ENCODE measurements at regions not wholly inside any gene's neighbourhood (a gene's known extent, or its start where the extent isn't known, plus 50 kb on each side); places are given as distances from the start of the nearest gene placed in this dataset.
"Not testable (repeated sequence)": the region's sequence is repeated elsewhere in the genome, so short reads cannot be mapped to it uniquely, and the experiment has no call there.

GRCh38 chrX:8018934-8019333 is 91.7 kb upstream of the PNPLA4 start:
- DNase-seq: no peak

DNA sequence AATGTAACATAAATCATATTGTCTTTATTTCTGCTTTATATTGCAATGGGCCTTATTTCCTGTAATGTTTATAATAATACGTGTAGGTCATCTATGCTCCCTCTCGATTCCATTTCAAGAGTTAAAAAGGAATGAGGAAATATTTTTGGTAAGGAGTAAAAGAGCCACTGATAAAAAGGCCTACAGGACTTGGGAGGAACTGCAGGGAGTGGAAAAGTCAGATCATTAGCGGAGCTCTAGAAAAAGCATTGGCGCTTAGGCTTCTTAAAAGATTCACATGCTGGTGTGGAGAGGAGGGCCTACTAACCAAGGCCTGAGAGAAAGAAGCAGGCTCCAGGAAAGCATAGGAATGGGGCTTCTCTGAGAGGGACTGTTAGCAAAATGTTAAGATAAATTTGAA is 82.9 kb upstream of the PNPLA4 start:
- no peak for DNase-seq

GRCh38 chrX:8005678-8006347 is 78.6 kb upstream of the PNPLA4 start:
- no peak for DNase-seq

- no peak for DNase-seq
These were observed 76.1 kb upstream of the PNPLA4 start for GRCh38 chrX:8003147-8003883.

GRCh38 chrX:7996851-7997250 is 69.6 kb upstream of the PNPLA4 start:
- DNase-seq: no peak

DNA sequence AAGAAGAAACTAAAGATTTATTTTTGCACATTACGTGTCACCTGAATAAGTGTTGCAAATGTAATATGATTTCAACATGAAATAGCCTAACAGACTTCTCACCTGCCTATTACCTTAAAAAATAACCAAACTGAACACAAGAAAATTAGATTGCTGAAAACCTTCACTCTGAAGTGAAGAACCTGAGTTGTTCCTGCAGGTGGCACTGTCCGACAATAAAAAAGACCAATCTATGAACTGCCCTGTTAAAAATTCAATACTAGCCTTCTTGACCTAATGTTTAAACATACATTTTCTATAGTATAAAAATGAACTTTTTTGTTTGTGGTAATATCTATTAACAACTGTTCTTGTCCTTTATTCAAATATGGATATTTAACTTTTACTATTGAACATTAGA is 69.2 kb upstream of the PNPLA4 start:
- peak; percentile 0 for DNase-seq

- no peak for DNase-seq
These were observed 66.7 kb upstream of the PNPLA4 start for GRCh38 chrX:7993873-7994272.

- DNase-seq: not testable (repeated sequence)
These were observed 61.0 kb upstream of the PNPLA4 start for GRCh38 chrX:7988013-7988759.

- DNase-seq: peak; percentile 87
These were observed 60.2 kb upstream of the PNPLA4 start for GRCh38 chrX:7987160-7988012.

DNA sequence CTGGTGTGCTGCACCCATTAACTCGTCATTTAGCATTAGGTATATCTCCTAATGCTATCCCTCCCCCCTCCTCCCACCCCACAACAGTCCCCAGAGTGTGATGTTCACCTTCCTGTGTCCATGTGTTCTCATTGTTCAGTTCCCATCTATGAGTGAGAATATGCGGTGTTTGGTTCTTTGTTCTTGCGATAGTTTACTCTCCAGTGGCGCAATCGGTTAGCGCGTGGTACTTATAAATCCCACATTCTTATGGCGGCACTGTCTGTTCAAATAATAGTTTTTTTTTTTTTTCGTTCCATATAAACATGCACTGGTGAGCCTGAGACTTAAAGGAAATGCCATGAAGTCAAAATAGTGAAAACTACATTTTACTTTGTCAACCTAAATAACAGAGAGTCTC is 59.5 kb upstream of the PNPLA4 start:
- peak; percentile 16 for DNase-seq

- DNase-seq: no peak
These were observed 58.4 kb upstream of the PNPLA4 start for GRCh38 chrX:7985568-7985967.

- no peak for DNase-seq
These were observed 56.4 kb upstream of the PNPLA4 start for GRCh38 chrX:7983581-7983980.

Measured in MV-4-11 (cell line).